BJ (cell line): ENCODE measurements at regions not wholly inside any gene's neighbourhood (a gene's known extent, or its start where the extent isn't known, plus 50 kb on each side); places are given as distances from the start of the nearest gene placed in this dataset.

Source experiments
- CTCF ChIA-PET: fragments of 350-600 bp; formaldehyde crosslinking; extraction: SDS; loops from one replicate; lab custom pipeline; 2021; ENCODE audit warnings: antibody characterized with exemption, inconsistent platforms; lab: Yijun Ruan, JAX
- POLR2A ChIA-PET: fragments of 300-600 bp; sonication (Branson Sonifier 250); formaldehyde crosslinking; extraction: SDS; loops from one replicate; lab custom pipeline; 2021; ENCODE audit warnings: antibody characterized with exemption; lab: Charles Lee
- DNase-seq: peaks from one replicate; pipeline ENCODE4 v3.0.0-alpha.2; 2011; ENCODE audit warnings: low read depth
- H3K27me3 ChIP-seq: 2 replicates; pipeline ENCODE4 v1.6.0; 2011; ENCODE audit warnings: low read length; ENCODE audit not compliant: control insufficient read depth, insufficient read depth
- H3K36me3 ChIP-seq: 2 replicates; pipeline ENCODE4 v1.5.1; 2011; ENCODE audit warnings: low read length; ENCODE audit not compliant: control insufficient read depth, insufficient read depth
- H3K4me3 ChIP-seq: 2 replicates; pipeline ENCODE4 v1.5.1; 2011; ENCODE audit warnings: low read depth, mild to moderate bottlenecking, control low read depth, low read length
- CTCF ChIP-seq: IDR thresholded peaks from 2 replicates; pipeline ENCODE4 v1.5.1; 2011; ENCODE audit warnings: low read depth, mild to moderate bottlenecking, control low read depth, inconsistent platforms, low read length, moderate library complexity; ENCODE audit not compliant: insufficient read depth

GRCh38 chr6:164845773-164846172 lies 463.6 kb downstream of the C6orf118 start:
- no peak overlapping the region for H3K4me3 ChIP-seq
- TF ChIP-seq CTCF = no peak
- CTCF ChIA-PET = no interaction called here

DNA sequence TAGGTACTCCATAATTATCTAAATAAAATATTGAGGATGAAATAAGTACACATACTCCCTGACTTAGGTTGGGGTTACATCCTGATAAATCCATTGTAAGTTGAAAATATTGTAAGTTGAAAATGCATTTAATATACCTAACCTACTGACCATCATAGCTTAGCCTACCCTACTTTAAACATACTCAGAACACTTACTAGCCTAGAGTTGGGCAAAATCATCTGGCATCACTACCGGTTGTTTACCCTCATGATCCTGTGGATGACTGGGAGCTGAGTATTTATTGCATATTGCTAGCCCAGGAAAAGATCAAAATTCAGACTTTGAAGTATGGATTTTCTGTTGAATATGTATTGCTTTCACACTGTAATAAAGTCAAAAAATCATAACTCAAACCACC lies 467.3 kb downstream of the C6orf118 start:
- Histone ChIP-seq H3K36me3 (no peaks in the 10 kb centered on the region), H3K4me3 (no peak overlapping the region), H3K27me3 (no peaks in the 10 kb centered on the region)
- DNase-seq = no peak
- no peak for TF ChIP-seq CTCF
- CTCF ChIA-PET = no interaction called here
- POLR2A ChIA-PET = no interaction called here

More at GRCh38 chr6:164845773-164846172, 463.6 kb downstream of the C6orf118 start:
- H3K36me3 ChIP-seq = no peaks in the 10 kb centered on the region
- H3K27me3 ChIP-seq = no peaks in the 10 kb centered on the region
- no peak for DNase-seq
- POLR2A ChIA-PET = no interaction called here

DNA sequence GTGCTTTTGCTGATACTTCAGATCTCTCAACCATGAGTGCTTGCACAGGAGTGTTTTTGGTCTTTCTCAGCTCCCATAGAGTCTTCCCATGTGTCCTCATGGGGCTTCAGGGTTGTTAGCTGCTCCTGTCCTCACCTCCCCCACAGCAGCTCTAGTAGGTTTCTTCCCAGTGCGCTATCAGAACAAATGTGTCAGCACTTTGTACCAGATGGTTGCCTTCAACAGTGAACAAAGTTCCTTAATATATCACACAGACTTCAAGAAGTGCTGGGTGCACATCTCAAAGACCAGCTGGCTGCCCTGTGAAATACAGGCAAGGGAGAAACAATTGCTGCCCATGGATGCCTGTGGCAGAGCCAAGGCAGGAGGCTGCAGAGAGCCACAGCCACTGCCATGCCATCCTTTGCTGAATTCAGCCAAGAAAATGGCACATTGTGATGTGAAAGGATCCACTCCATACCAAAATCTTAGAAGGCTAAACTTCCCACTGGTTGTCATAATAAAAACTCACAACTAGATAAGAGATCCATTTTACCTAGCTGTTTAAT lies 471.3 kb downstream of the C6orf118 start:
- Histone ChIP-seq H3K4me3 (no peak overlapping the region), H3K27me3 (no peaks in the 10 kb centered on the region), H3K36me3 (no peaks in the 10 kb centered on the region)
- ChIA-PET CTCF (no interaction called here), POLR2A (no interaction called here)
- TF ChIP-seq CTCF = no peak
- DNase-seq = no peak

DNA sequence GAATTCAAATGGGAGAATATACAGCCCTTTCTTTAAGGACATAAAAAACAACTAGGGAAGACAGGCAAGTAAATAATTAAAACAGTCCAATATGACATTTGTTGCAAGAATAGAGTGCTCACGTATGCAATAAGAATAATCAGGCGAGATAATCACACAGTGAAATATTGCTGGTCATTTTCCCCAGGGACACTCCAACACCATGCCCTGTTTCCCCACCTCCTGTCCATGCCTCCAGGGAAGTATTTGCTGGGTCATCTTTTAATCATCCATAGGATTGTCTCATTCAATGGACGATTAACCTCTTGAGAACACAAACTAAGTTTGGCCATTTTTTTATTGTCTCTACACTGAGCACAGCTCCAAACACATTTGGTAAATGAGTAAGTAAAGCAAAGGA lies 472.9 kb downstream of the C6orf118 start:
- Histone ChIP-seq H3K36me3 (no peaks in the 10 kb centered on the region), H3K27me3 (no peaks in the 10 kb centered on the region), H3K4me3 (no peak overlapping the region)
- no peak for TF ChIP-seq CTCF
- POLR2A ChIA-PET = no interaction called here
- no peak for DNase-seq
- CTCF ChIA-PET = no interaction called here

GRCh38 chr6:164832410-164832809 lies 477.0 kb downstream of the C6orf118 start:
- Histone ChIP-seq H3K27me3 (no peaks in the 10 kb centered on the region), H3K4me3 (no peak overlapping the region), H3K36me3 (no peaks in the 10 kb centered on the region)
- POLR2A ChIA-PET = no interaction called here
- DNase-seq = no peak
- CTCF ChIA-PET = no interaction called here
- no peak for TF ChIP-seq CTCF
